Gastroesophageal sphincter (tissue), 4 donors: ENCODE measurements at regions not wholly inside any gene's neighbourhood (a gene's known extent, or its start where the extent isn't known, plus 50 kb on each side); places are given as distances from the start of the nearest gene placed in this dataset.

Experiments used
- ATAC-seq: fragments of 150-250 bp; one replicate; pipeline ENCODE4 v1.9.1; 2016; ENCODE audit warnings: mild to moderate bottlenecking, moderate library complexity
- H3K27ac ChIP-seq, 4 donors: fragments of 200-600 bp; sonication (generic) in 3 of 4; 1 replicate in 3 of 4; 2 replicates in 1 of 4; pipeline ENCODE4 v1.5.1; 2016 to 2019
- H3K27me3 ChIP-seq: fragments of 200-600 bp; sonication (generic); one replicate; pipeline ENCODE4 v1.5.1; 2019
- H3K36me3 ChIP-seq, 2 donors: fragments of 200-600 bp; sonication (generic); one replicate each; pipeline ENCODE4 v1.5.1; 2019; ENCODE audit warnings: control low read depth in 1 of 2
- H3K4me1 ChIP-seq, 3 donors: fragments of 200-600 bp; sonication (generic); 1 replicate in 2 of 3; 2 replicates in 1 of 3; pipeline ENCODE4 v1.5.1; 2016 to 2019; ENCODE audit warnings: control low read depth in 2 of 3
- H3K4me3 ChIP-seq, 2 donors: fragments of 200-600 bp; sonication (generic); one replicate each; pipeline ENCODE4 v1.5.1; 2019; ENCODE audit warnings: mild to moderate bottlenecking in 1 of 2, moderate library complexity in 1 of 2
- H3K9me3 ChIP-seq, 3 donors: fragments of 200-600 bp; sonication (generic); one replicate each; pipeline ENCODE4 v1.5.1; 2017 to 2019; ENCODE audit warnings: control low read depth in 2 of 3
- EP300 ChIP-seq: sonication (generic); formaldehyde crosslinking; IDR thresholded peaks from one replicate; pipeline ENCODE4 v1.6.1; 2017; ENCODE audit warnings: antibody characterized with exemption, mild to moderate bottlenecking
- POLR2A ChIP-seq, 2 donors: fragments of 450-650 bp; IDR thresholded peaks; one replicate each; pipeline ENCODE4 v1.6.1; 2017; ENCODE audit warnings: antibody characterized with exemption in 2 of 2, mild to moderate bottlenecking in 2 of 2, moderate library complexity in 1 of 2
- POLR2AphosphoS5 ChIP-seq: sonication (generic); formaldehyde crosslinking; IDR thresholded peaks from one replicate; pipeline ENCODE4 v1.6.1; 2017; ENCODE audit warnings: antibody characterized with exemption
- WGBS, 2 donors: methylation state at CpG; one replicate each; pipeline ENCODE4 v1.1.5; 2018; ENCODE audit warnings: low coverage in 1 of 2; 5-methylcytosine and 5-hydroxymethylcytosine counted together
- TF ChIP-seq, protein P1 (sequence below), 4 experiments: fragments of 200-600 bp in 2 of 4; fragments of 450-650 bp in 2 of 4; sonication (generic) in 1 of 4; IDR thresholded peaks; one replicate each; pipeline ENCODE4 v1.5.1; 2017 to 2019; ENCODE audit warnings: antibody characterized with exemption in 4 of 4, mild to moderate bottlenecking in 2 of 4, moderate library complexity in 2 of 4

DNA sequence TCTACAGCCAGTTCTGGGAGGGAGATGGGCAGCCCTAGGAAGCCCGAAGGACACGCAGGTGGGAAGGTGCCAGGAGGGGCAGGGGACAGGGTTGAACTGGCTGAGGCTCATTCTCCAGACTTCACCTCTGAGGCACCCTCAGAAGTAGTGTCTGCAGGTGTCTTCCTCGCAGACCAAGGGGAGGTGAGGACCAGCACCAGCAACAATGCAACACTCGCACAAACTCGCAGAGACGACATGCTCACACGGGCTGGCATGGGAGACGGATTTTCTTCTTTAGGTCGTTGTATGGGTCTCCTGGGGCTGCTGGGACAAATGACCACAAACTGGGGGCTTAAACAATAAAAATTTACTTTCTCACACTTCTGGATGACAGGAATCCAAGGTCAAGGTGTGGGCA lies 132.2 kb upstream of the FOXF1 start:
- Histone ChIP-seq H3K4me1 (no peaks in the 10 kb centered on the region), H3K36me3 (no peaks in the 10 kb centered on the region), H3K27ac (no peak overlapping the region), H3K4me3 (no peak overlapping the region), H3K27me3 (no peaks in the 10 kb centered on the region), H3K9me3 (peaks cover 0 to 10% (median 0%) of the 10 kb centered on the region in 3 donors)
- no CpG with 5 or more reads among the region's 9 CpGs for WGBS, 2 donors
- no peak for ATAC-seq
- TF ChIP-seq POLR2AphosphoS5 (no peak), EP300 (no peak), POLR2A (IDR thresholded peaks at IDR 0.05) (no peak)
- TF ChIP-seq, protein P1, sequence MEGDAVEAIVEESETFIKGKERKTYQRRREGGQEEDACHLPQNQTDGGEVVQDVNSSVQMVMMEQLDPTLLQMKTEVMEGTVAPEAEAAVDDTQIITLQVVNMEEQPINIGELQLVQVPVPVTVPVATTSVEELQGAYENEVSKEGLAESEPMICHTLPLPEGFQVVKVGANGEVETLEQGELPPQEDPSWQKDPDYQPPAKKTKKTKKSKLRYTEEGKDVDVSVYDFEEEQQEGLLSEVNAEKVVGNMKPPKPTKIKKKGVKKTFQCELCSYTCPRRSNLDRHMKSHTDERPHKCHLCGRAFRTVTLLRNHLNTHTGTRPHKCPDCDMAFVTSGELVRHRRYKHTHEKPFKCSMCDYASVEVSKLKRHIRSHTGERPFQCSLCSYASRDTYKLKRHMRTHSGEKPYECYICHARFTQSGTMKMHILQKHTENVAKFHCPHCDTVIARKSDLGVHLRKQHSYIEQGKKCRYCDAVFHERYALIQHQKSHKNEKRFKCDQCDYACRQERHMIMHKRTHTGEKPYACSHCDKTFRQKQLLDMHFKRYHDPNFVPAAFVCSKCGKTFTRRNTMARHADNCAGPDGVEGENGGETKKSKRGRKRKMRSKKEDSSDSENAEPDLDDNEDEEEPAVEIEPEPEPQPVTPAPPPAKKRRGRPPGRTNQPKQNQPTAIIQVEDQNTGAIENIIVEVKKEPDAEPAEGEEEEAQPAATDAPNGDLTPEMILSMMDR (IDR thresholded peaks at IDR 0.05), result no peak

DNA sequence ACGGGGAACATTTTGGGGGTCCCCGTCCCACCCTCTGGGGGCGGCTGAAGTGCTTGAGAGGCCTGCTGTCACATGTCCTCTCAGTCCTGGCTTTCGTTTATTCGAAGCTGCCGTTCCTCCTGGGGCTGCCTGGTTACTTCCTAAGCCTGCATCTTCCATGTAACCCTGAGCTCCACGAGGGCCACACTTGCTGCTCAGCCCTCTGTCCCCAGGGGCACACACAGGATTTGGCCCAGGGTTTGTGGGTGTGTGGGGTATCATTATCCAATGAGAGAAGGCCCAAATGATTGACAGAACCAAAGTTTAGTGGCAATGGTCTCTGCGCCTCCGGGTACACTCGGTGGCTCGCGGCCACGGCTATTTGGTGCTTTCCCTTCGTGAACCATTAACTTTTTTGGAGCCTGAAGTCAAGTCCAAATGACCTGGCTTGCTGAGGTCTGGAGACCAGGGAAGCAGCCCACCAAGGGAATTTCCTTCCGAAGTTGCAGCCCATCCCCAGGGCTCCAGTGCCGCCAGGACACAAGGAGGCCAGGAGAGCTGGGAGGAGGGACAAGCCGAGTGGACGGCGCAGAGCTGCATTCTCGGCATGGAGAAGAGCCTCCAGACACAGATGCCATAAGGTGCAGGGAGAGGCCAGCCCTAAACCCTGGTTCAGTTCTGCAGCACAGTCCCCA lies 131.4 kb upstream of the FOXF1 start:
- TF ChIP-seq EP300, result no peak
- no peak for TF ChIP-seq POLR2A (IDR thresholded peaks at IDR 0.05)
- peaks cover 0 to 9% (median 0%) of the 10 kb centered on the region in 3 donors for H3K9me3 ChIP-seq
- H3K27ac ChIP-seq, result no peak overlapping the region
- H3K36me3 ChIP-seq, result no peaks in the 10 kb centered on the region
- H3K4me1 ChIP-seq, result peaks cover 0 to 4% (median 0%) of the 10 kb centered on the region in 3 donors
- 100% methylated on average over 5 of the region's 20 CpGs; no CpG with 5 or more reads in 1 of the 2 donors for WGBS, 2 donors
- no peak for ATAC-seq
- no peaks in the 10 kb centered on the region for H3K27me3 ChIP-seq
- no peak overlapping the region for H3K4me3 ChIP-seq

DNA sequence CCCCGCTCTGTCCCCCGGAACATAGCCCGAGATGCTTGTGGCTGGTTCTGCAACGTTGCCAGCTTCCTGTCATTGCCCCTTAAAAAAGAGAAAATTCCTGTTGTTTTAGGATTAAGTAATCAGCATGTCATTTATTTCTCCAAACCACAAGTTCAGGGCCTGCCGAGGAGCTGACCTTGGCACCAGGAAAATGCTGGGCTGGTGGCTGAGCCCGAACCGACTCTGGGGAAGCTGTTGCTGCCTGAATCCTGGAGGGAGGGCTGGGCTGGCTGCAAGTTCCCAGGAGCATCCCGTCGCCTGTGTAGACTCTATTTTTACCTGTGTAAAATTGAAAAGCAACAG lies 130.9 kb upstream of the FOXF1 start:
- 70 to 80% methylated on average over 2 of the region's 9 CpGs for WGBS, 2 donors
- no peak overlapping the region for H3K27ac ChIP-seq
- H3K4me3 ChIP-seq, result no peak overlapping the region
- H3K36me3 ChIP-seq, result no peaks in the 10 kb centered on the region
- ATAC-seq, result no peak
- H3K4me1 ChIP-seq, result peaks cover 0 to 8% (median 0%) of the 10 kb centered on the region in 3 donors
- no peak for TF ChIP-seq EP300
- no peak for TF ChIP-seq POLR2A (IDR thresholded peaks at IDR 0.05)
- TF ChIP-seq, protein P1 (IDR thresholded peaks at IDR 0.05), result no peak
- TF ChIP-seq POLR2AphosphoS5, result no peak
- H3K27me3 ChIP-seq, result no peaks in the 10 kb centered on the region
- peaks cover 0 to 4% (median 0%) of the 10 kb centered on the region in 3 donors for H3K9me3 ChIP-seq

DNA sequence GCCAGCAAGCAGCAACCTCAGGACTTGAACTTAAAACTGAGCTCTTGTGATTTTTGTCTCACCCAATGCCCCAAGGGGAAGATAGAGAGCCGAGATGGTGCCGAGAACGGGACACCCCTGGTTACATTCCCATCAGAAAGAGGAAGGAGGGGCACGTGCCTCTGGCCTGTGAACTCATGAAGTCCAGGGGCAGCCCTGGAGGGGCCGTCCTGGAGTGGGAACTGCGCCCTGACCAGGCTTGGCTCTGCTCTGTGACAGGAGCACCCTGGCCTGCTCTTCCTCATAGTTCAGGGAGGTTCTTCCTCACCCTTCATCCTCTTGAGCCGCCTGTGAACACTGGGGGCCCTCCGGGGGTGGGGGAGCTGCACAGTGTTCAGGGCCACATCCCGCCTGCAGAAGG lies 130.3 kb upstream of the FOXF1 start:
- no peaks in the 10 kb centered on the region for H3K9me3 ChIP-seq
- peaks cover 0 to 8% (median 0%) of the 10 kb centered on the region in 3 donors for H3K4me1 ChIP-seq
- H3K27ac ChIP-seq, result no peak overlapping the region
- H3K36me3 ChIP-seq, result no peaks in the 10 kb centered on the region
- no peaks in the 10 kb centered on the region for H3K27me3 ChIP-seq
- no peak for ATAC-seq
- H3K4me3 ChIP-seq, result no peak overlapping the region
- WGBS, 2 donors, result no CpG with 5 or more reads among the region's 9 CpGs
- TF ChIP-seq EP300 (no peak), POLR2A (IDR thresholded peaks at IDR 0.05) (no peak), POLR2AphosphoS5 (no peak)
- TF ChIP-seq, protein P1 (IDR thresholded peaks at IDR 0.05), result no peak

DNA sequence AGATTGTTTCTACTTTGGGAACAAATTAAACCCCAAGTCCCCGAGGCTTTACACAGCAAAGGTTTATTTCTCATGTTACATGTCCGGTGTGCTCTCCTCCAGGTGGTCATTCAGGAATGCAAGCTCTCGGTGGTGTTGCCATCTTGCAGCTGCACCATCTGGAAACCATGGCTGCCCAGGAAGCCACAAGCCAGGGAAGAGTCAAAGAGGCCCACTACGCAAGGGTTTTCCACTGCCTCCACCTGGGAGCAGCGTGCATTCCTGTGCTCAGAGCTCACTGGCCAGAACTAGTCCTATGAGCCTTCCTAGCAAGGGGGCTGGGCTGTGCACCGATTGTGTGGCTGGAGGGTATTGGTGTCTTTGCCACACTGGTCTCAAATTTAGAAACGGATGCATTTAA lies 128.8 kb upstream of the FOXF1 start:
- no peaks in the 10 kb centered on the region for H3K9me3 ChIP-seq
- ATAC-seq, result no peak
- no peak overlapping the region for H3K4me3 ChIP-seq
- no peaks in the 10 kb centered on the region for H3K27me3 ChIP-seq
- H3K4me1 ChIP-seq, result peaks cover 0 to 8% (median 0%) of the 10 kb centered on the region in 3 donors
- H3K27ac ChIP-seq, result no peak overlapping the region
- no peaks in the 10 kb centered on the region for H3K36me3 ChIP-seq
- WGBS, 2 donors, result 70 to 100% methylated on average over 2 of the region's 7 CpGs
- TF ChIP-seq EP300 (no peak), POLR2AphosphoS5 (no peak), POLR2A (IDR thresholded peaks at IDR 0.05) (no peak)
- TF ChIP-seq, protein P1 (IDR thresholded peaks at IDR 0.05), result no peak
